ENCODE measurements at regions not wholly inside any gene's neighbourhood (a gene's known extent, or its start where the extent isn't known, plus 50 kb on each side); places are given as distances from the start of the nearest gene placed in this dataset.

- TF ChIP-seq CTCF (conservative IDR thresholded peaks at IDR 0.05; ENCODE audit: low read depth, low read length) (no peak), EZH2 (IDR thresholded peaks at IDR 0.05; ENCODE audit: borderline replicate concordance, low read depth, low read length, poor library complexity, severe bottlenecking) (no peak)
Observed at GRCh38 chr5:120055858-120056257, 408.2 kb upstream of the PRR16 start.
